H1 (cell line): ENCODE measurements at regions not wholly inside any gene's neighbourhood (a gene's known extent, or its start where the extent isn't known, plus 50 kb on each side); places are given as distances from the start of the nearest gene placed in this dataset.

Experiments used
- CTCF ChIA-PET: fragments of 300-600 bp; sonication (Branson Sonifier 250); formaldehyde crosslinking; loops from one replicate; lab custom pipeline; 2021; ENCODE audit not compliant: partially characterized antibody; lab: Charles Lee
- POLR2A ChIA-PET: fragments of 300-600 bp; sonication (Branson Sonifier 250); formaldehyde crosslinking; loops from one replicate; lab custom pipeline; 2021; ENCODE audit warnings: inconsistent platforms; ENCODE audit not compliant: partially characterized antibody; lab: Charles Lee
- DNase-seq, 2 experiments: peaks; one replicate each; pipeline versions ENCODE4 v3.0.0 to v3.0.0-alpha.2; 2010 to 2022; ENCODE audit warnings: low spot score in 2 of 2, low read depth in 1 of 2, mixed read lengths in 1 of 2
- FAIRE-seq: peaks from 2 replicates; lab custom pipeline; 2011; peaks lifted over from hg19 to GRCh38; lab: Jason Lieb, UNC
- H2AFZ ChIP-seq: 2 replicates; pipeline ENCODE4 v1.8.1; 2012; ENCODE audit warnings: low read length, inconsistent platforms
- H2AK5ac ChIP-seq: 2 replicates; pipeline ENCODE4 v1.6.1; 2013; ENCODE audit warnings: low read depth, low read length
- H2BK120ac ChIP-seq: replicated peaks from 2 replicates; pipeline ENCODE3; 2013; ENCODE audit warnings: low read depth, low read length, inconsistent platforms
- H2BK12ac ChIP-seq: 2 replicates; pipeline ENCODE4 v1.6.1; 2013; ENCODE audit warnings: low read depth, low read length
- H2BK15ac ChIP-seq: 2 replicates; pipeline ENCODE4 v1.6.1; 2013; ENCODE audit warnings: low read length
- H2BK20ac ChIP-seq: 2 replicates; pipeline ENCODE4 v1.6.1; 2013; ENCODE audit warnings: low read length
- H2BK5ac ChIP-seq: 2 replicates; pipeline ENCODE4 v1.6.1; 2013; ENCODE audit warnings: low read depth, low read length
- H3K14ac ChIP-seq: 2 replicates; pipeline ENCODE4 v1.6.1; 2013; ENCODE audit warnings: inconsistent platforms; ENCODE audit not compliant: insufficient read length
- H3K18ac ChIP-seq: 2 replicates; pipeline ENCODE4 v1.6.1; 2013; ENCODE audit warnings: low read length; ENCODE audit errors: extremely low read depth
- H3K23ac ChIP-seq: 2 replicates; pipeline ENCODE4 v1.6.1; 2013; ENCODE audit warnings: inconsistent platforms; ENCODE audit not compliant: insufficient read length
- H3K23me2 ChIP-seq: 2 replicates; pipeline ENCODE4 v1.6.1; 2013; ENCODE audit warnings: low read depth, low read length
- H3K27ac ChIP-seq: 2 replicates; pipeline ENCODE4 v1.6.1; 2011; ENCODE audit warnings: low read depth, low read length, inconsistent platforms
- H3K27me3 ChIP-seq, 4 experiments: replicated peaks in 1 of 4; 1 replicate in 1 of 4; 2 replicates in 3 of 4; pipeline versions ENCODE4 v1.6.1 to v1.8.1; 2011 to 2013; ENCODE audit warnings: low read length in 3 of 4, mild to moderate bottlenecking in 3 of 4, inconsistent platforms in 2 of 4, mixed read lengths in 2 of 4, moderate library complexity in 1 of 4; ENCODE audit not compliant: control insufficient read depth in 3 of 4, insufficient read depth in 3 of 4; ENCODE audit errors: extremely low read depth in 1 of 4
- H3K36me3 ChIP-seq, 4 experiments: 2 replicates each; pipeline versions ENCODE4 v1.6.1 to v1.8.1; 2011 to 2013; ENCODE audit warnings: mild to moderate bottlenecking in 4 of 4, low read length in 3 of 4, moderate library complexity in 2 of 4, control low read depth in 1 of 4, inconsistent platforms in 1 of 4; ENCODE audit not compliant: insufficient read depth in 4 of 4, control insufficient read depth in 2 of 4
- H3K4ac ChIP-seq: replicated peaks from 2 replicates; pipeline ENCODE3; 2013; ENCODE audit warnings: low read length, low read depth, mixed read lengths, inconsistent platforms; ENCODE audit not compliant: insufficient read length
- H3K4me1 ChIP-seq, 4 experiments: replicated peaks in 1 of 4; 1 replicate in 1 of 4; 2 replicates in 3 of 4; pipeline versions ENCODE4 v1.6.1 to v1.8.1; 2011 to 2013; ENCODE audit warnings: low read length in 3 of 4, inconsistent platforms in 2 of 4, mixed read lengths in 1 of 4; ENCODE audit not compliant: insufficient read depth in 4 of 4, control insufficient read depth in 3 of 4
- H3K4me2 ChIP-seq, 2 experiments: 2 replicates each; pipeline versions ENCODE4 v1.6.1 to v1.8.1; 2011 to 2013; ENCODE audit warnings: low read depth in 2 of 2, low read length in 2 of 2, control low read depth in 1 of 2, inconsistent platforms in 1 of 2, mild to moderate bottlenecking in 1 of 2; ENCODE audit not compliant: insufficient read depth in 1 of 2
- H3K4me3 ChIP-seq, 4 experiments: fragments of 200-600, 300-600 bp in 1 of 4; sonication (generic), shearing (Covaris generic), sonication (Bioruptor Twin) in 1 of 4; 2 replicates each; pipeline versions ENCODE4 v1.5.1 to v1.8.1; 2011 to 2016; ENCODE audit warnings: low read length in 4 of 4, low read depth in 3 of 4, control low read depth in 2 of 4, inconsistent platforms in 2 of 4, mild to moderate bottlenecking in 2 of 4, mixed read lengths in 1 of 4, moderate library complexity in 1 of 4; ENCODE audit not compliant: insufficient read depth in 2 of 4; ENCODE audit errors: extremely low read depth in 1 of 4
- H3K56ac ChIP-seq: replicated peaks from 2 replicates; pipeline ENCODE3; 2013; ENCODE audit warnings: low read depth, mild to moderate bottlenecking, mixed read lengths, low read length, inconsistent platforms; ENCODE audit not compliant: insufficient read length
- H3K79me1 ChIP-seq: 2 replicates; pipeline ENCODE4 v1.6.1; 2013; ENCODE audit warnings: low read depth, low read length, control low read depth
- H3K79me2 ChIP-seq, 2 experiments: 2 replicates each; pipeline versions ENCODE4 v1.6.1 to v1.8.1; 2012 to 2013; ENCODE audit warnings: low read length in 2 of 2, mild to moderate bottlenecking in 2 of 2, inconsistent platforms in 1 of 2; ENCODE audit not compliant: insufficient read depth in 2 of 2, control insufficient read depth in 1 of 2
- H3K9ac ChIP-seq, 4 experiments: replicated peaks in 1 of 4; 1 replicate in 1 of 4; 2 replicates in 3 of 4; pipeline versions ENCODE4 v1.6.1 to v1.8.1; 2011 to 2013; ENCODE audit warnings: low read depth in 3 of 4, low read length in 3 of 4, control low read depth in 2 of 4, mild to moderate bottlenecking in 2 of 4, moderate library complexity in 2 of 4, inconsistent platforms in 1 of 4; ENCODE audit errors: extremely low read depth in 1 of 4
- H3K9me3 ChIP-seq, 2 experiments: 2 replicates each; pipeline versions ENCODE4 v1.6.1 to v1.8.1; 2012 to 2013; ENCODE audit warnings: mild to moderate bottlenecking in 2 of 2, moderate library complexity in 2 of 2, control low read depth in 1 of 2, inconsistent platforms in 1 of 2, low read depth in 1 of 2, low read length in 1 of 2, mixed read lengths in 1 of 2; ENCODE audit not compliant: insufficient read depth in 2 of 2
- H4K20me1 ChIP-seq, 2 experiments: replicated peaks in 1 of 2; 2 replicates each; pipeline versions ENCODE3 to v1.8.1; 2011 to 2013; ENCODE audit warnings: inconsistent platforms in 2 of 2, low read length in 2 of 2, mild to moderate bottlenecking in 1 of 2; ENCODE audit not compliant: insufficient read depth in 2 of 2, control insufficient read depth in 1 of 2
- H4K5ac ChIP-seq: 2 replicates; pipeline ENCODE4 v1.6.1; 2013; ENCODE audit warnings: low read length, low read depth, mixed read lengths, inconsistent platforms; ENCODE audit not compliant: insufficient read length
- H4K8ac ChIP-seq: 2 replicates; pipeline ENCODE4 v1.8.0; 2013; ENCODE audit warnings: mild to moderate bottlenecking, moderate library complexity, low read length, inconsistent platforms; ENCODE audit not compliant: insufficient read depth; ENCODE audit errors: extremely low read depth
- H4K91ac ChIP-seq: replicated peaks from 2 replicates; pipeline ENCODE3; 2013; ENCODE audit warnings: low read length, mixed read lengths, inconsistent platforms; ENCODE audit not compliant: insufficient read length
- CBX8 ChIP-seq: fragments of 300-800, 300-1000 bp; sonication (generic); IDR thresholded peaks from 2 replicates; pipeline ENCODE4 v1.7.1; 2016; ENCODE audit warnings: low read depth, low read length, borderline replicate concordance
- CEBPB ChIP-seq: IDR thresholded peaks from 2 replicates; pipeline ENCODE4 v1.6.1; 2012; ENCODE audit warnings: low read depth, low read length
- POLR2A ChIP-seq, 2 experiments: IDR thresholded peaks; 1 replicate in 1 of 2; 2 replicates in 1 of 2; pipeline ENCODE4 v1.6.1; 2011; ENCODE audit warnings: low read depth in 2 of 2, low read length in 2 of 2, mild to moderate bottlenecking in 2 of 2; ENCODE audit errors: control extremely low read depth in 1 of 2
- WGBS, 2 experiments: shearing (Covaris generic) in 1 of 2; methylation state at CpG; one replicate each; pipeline versions ENCODE4 v1.1.6 to v1.1.7; 2013 to 2015; ENCODE audit warnings: low lambda C conversion rate in 2 of 2, mixed read lengths in 2 of 2, inconsistent platforms in 1 of 2, low coverage in 1 of 2, missing lambda C conversion rate in 1 of 2; ENCODE audit not compliant: insufficient replicate concordance in 2 of 2, insufficient coverage in 1 of 2, insufficient read length in 1 of 2; ENCODE audit errors: extremely low coverage in 1 of 2, missing lambda C conversion rate in 1 of 2; 5-methylcytosine and 5-hydroxymethylcytosine counted together

- Histone ChIP-seq H3K79me2 (no peaks in the 10 kb centered on the region), H3K56ac (no peak overlapping the region), H3K4me2 (peak overlapping the region; percentile 33; a peak in 1 of 4 replicates), H3K9me3 (no peaks in the 10 kb centered on the region), H4K8ac (no peak overlapping the region), H3K4me3 (peak overlapping the region in 1 of 4 experiments; percentile 13; a peak in 1 of 8 replicates), H3K4me1 (peaks cover 4 to 13% (median 8%) of the 10 kb centered on the region in 4 experiments), H2AFZ (peak overlapping the region; percentile 92), H2BK120ac (no peak overlapping the region), H2BK12ac (no peak overlapping the region), H2BK5ac (no peak overlapping the region), H3K18ac (no peak overlapping the region), H3K79me1 (no peaks in the 10 kb centered on the region), H4K91ac (no peak overlapping the region), H4K5ac (no peak overlapping the region), H3K36me3 (no peaks in the 10 kb centered on the region), H4K20me1 (peaks cover 0 to 2% of the 10 kb centered on the region in 2 experiments), H3K27me3 (no peaks in the 10 kb centered on the region), H2BK15ac (no peak overlapping the region), H2AK5ac (no peak overlapping the region), H3K4ac (no peak overlapping the region), H3K27ac (no peak overlapping the region), H3K23me2 (no peaks in the 10 kb centered on the region), H3K9ac (no peak overlapping the region), H3K23ac (no peak overlapping the region), H3K14ac (no peak overlapping the region), H2BK20ac (no peak overlapping the region)
- FAIRE-seq, result no peak
- 84% methylated on average over 3 of the region's 3 CpGs; no CpG with 5 or more reads in 1 of the 2 experiments for WGBS, 2 experiments
- DNase-seq, result no peak
- CTCF ChIA-PET, result interaction anchor here (0.7 to 4.0 kb wide), 5 partner anchors 15 to 184 kb away, joined by 3 to 15 read pairs (median 4); no protein-coding TSS in a partner anchor
- POLR2A ChIA-PET, result no interaction called here
- TF ChIP-seq POLR2A (IDR thresholded peaks at IDR 0.05; ENCODE audit: control extremely low read depth in 1 of 2, low read depth in 2 of 2, low read length in 2 of 2) (no peak), CBX8 (no peak), CEBPB (peak; percentile 17; the same call in 1 of the 2 replicates)
Observed at GRCh38 chr9:86794391-86795046, 152.8 kb downstream of the GAS1 start.
